HepG2 (cell line): ENCODE measurements at regions not wholly inside any gene's neighbourhood (a gene's known extent, or its start where the extent isn't known, plus 50 kb on each side); places are given as distances from the start of the nearest gene placed in this dataset.
"Not testable (repeated sequence)": the region's sequence is repeated elsewhere in the genome, so short reads cannot be mapped to it uniquely, and the experiment has no call there.

ENCODE experiments used
- ATAC-seq: fragments of 200-7000 bp; cut with Tn5 transposase; 3 replicates; pipeline ENCODE4 v1.9.1; 2020; ENCODE audit warnings: mild to moderate bottlenecking, moderate library complexity
- BruUV-seq: library from RNA; stranded (reverse); fragments of 400-500 nt; replicated peaks from 2 replicates; lab custom pipeline; 2021; lab: Mats Ljungman, UMichigan
- CTCF ChIA-PET: fragments of 300-600 bp; formaldehyde crosslinking; extraction: SDS; loops from one replicate; lab custom pipeline; 2021; ENCODE audit warnings: low total read pairs, inconsistent platforms, low intra/inter-chr PET ratio; lab: Yijun Ruan, JAX
- POLR2A ChIA-PET: fragments of 350-600 bp; sonication (Branson Sonifier 250); formaldehyde crosslinking; loops from one replicate; lab custom pipeline; 2020; ENCODE audit warnings: antibody characterized with exemption, inconsistent platforms; lab: Yijun Ruan, JAX
- DNase-seq: peaks from one replicate; pipeline ENCODE4 v3.0.0-alpha.2; 2015; ENCODE audit warnings: low spot score
- FAIRE-seq: peaks from 3 replicates; lab custom pipeline; 2011; peaks lifted over from hg19 to GRCh38; lab: Jason Lieb, UNC
- H2AFZ ChIP-seq: one replicate; pipeline ENCODE4 v1.6.1; 2011; ENCODE audit warnings: low read length, inconsistent platforms
- H3K27ac ChIP-seq: fragments of 300-600 bp; 3 replicates; pipeline ENCODE4 v1.8.0; 2011; ENCODE audit warnings: mixed run types, mild to moderate bottlenecking, mixed read lengths, low read length, inconsistent platforms; ENCODE audit not compliant: insufficient read depth; ENCODE audit errors: extremely low read length
- H3K27me3 ChIP-seq, 2 experiments: fragments of 200-600 bp in 1 of 2; 2 replicates in 1 of 2; 3 replicates in 1 of 2; pipeline versions ENCODE4 v1.6.0 to v1.8.0; 2011; ENCODE audit warnings: low read length in 2 of 2, mild to moderate bottlenecking in 2 of 2, moderate library complexity in 2 of 2, inconsistent platforms in 1 of 2; ENCODE audit not compliant: insufficient read depth in 2 of 2, control insufficient read depth in 1 of 2
- H3K36me3 ChIP-seq, 2 experiments: fragments of 200-600 bp in 1 of 2; replicated peaks in 1 of 2; 2 replicates in 1 of 2; 3 replicates in 1 of 2; pipeline versions ENCODE4 v1.5.1 to v1.8.0; 2011; ENCODE audit warnings: low read length in 2 of 2, inconsistent platforms in 1 of 2; ENCODE audit not compliant: insufficient read depth in 2 of 2, control insufficient read depth in 1 of 2
- H3K4me1 ChIP-seq: 2 replicates; pipeline ENCODE4 v1.5.1; 2012; ENCODE audit warnings: low read length, inconsistent platforms; ENCODE audit not compliant: insufficient read depth
- H3K4me2 ChIP-seq: 2 replicates; pipeline ENCODE4 v1.6.0; 2011; ENCODE audit warnings: low read depth, low read length, inconsistent platforms
- H3K4me3 ChIP-seq, 3 experiments: fragments of 200-600 bp in 1 of 3; sonication (generic), shearing (Covaris generic) in 1 of 3; replicated peaks in 1 of 3; 2 replicates each; pipeline ENCODE4 v1.5.1; 2011 to 2016; ENCODE audit warnings: low read length in 3 of 3, inconsistent platforms in 2 of 3, low read depth in 2 of 3, mild to moderate bottlenecking in 2 of 3, control low read depth in 1 of 3, mixed read lengths in 1 of 3; ENCODE audit not compliant: insufficient read depth in 1 of 3
- H3K79me2 ChIP-seq: one replicate; pipeline ENCODE4 v1.6.1; 2011; ENCODE audit warnings: low read length, inconsistent platforms; ENCODE audit not compliant: insufficient read depth
- H3K9ac ChIP-seq: 2 replicates; pipeline ENCODE4 v1.6.0; 2011; ENCODE audit warnings: mild to moderate bottlenecking, low read depth, low read length, inconsistent platforms; ENCODE audit not compliant: insufficient read depth
- H3K9me3 ChIP-seq: 2 replicates; pipeline ENCODE4 v1.5.1; 2012; ENCODE audit warnings: mild to moderate bottlenecking, low read length
- H4K20me1 ChIP-seq: 2 replicates; pipeline ENCODE4 v1.6.0; 2011; ENCODE audit warnings: inconsistent platforms, mild to moderate bottlenecking, low read length, moderate library complexity; ENCODE audit not compliant: insufficient read depth
- WGBS: methylation state at CpG from one replicate; pipeline ENCODE4 v1.1.6; 2017; ENCODE audit warnings: low lambda C conversion rate; 5-methylcytosine and 5-hydroxymethylcytosine counted together
- in situ Hi-C: cut with HindIII; loops from 2 replicates; pipeline ENCODE4 v1.10.0; 2017; ENCODE audit warnings: low pct_unique_long_range_greater_than_20kb; ENCODE audit not compliant: extremely low pct_ligation_motif_present
- intact Hi-C: fragments of 100-400 bp; cut with micrococcal nuclease; formaldehyde crosslinking; loops from one replicate; pipeline ENCODE4 v1.10.0; 2022; ENCODE audit not compliant: unreplicated experiment

GRCh38 chr21:9822093-9822820 lies 699.1 kb upstream of the TPTE start:
- H3K4me2 ChIP-seq, CTCF ChIA-PET, intact Hi-C loops, in situ Hi-C loops, DNase-seq, H4K20me1 ChIP-seq, H3K4me3 ChIP-seq, H3K9ac ChIP-seq, ATAC-seq, H3K36me3 ChIP-seq, H3K27me3 ChIP-seq, H3K27ac ChIP-seq, FAIRE-seq, H2AFZ ChIP-seq, BruUV-seq, H3K4me1 ChIP-seq, H3K79me2 ChIP-seq, POLR2A ChIA-PET: not testable (repeated sequence)
- 67% methylated on average over 28 of the region's 49 CpGs for WGBS
- H3K9me3 ChIP-seq, result peaks cover 14% of the 10 kb centered on the region

- 69% methylated on average over 55 of the region's 65 CpGs for WGBS
- H3K4me2 ChIP-seq, DNase-seq, H3K9ac ChIP-seq, FAIRE-seq, H4K20me1 ChIP-seq, CTCF ChIA-PET, H3K4me1 ChIP-seq, intact Hi-C loops, H3K27me3 ChIP-seq, H3K79me2 ChIP-seq, in situ Hi-C loops, H2AFZ ChIP-seq, H3K4me3 ChIP-seq, H3K36me3 ChIP-seq, BruUV-seq, ATAC-seq, POLR2A ChIA-PET, H3K27ac ChIP-seq: not testable (repeated sequence)
- peaks cover 14% of the 10 kb centered on the region for H3K9me3 ChIP-seq
Measured at GRCh38 chr21:9823197-9824157, 697.9 kb upstream of the TPTE start.

GRCh38 chr21:9830801-9831200 lies 690.6 kb upstream of the TPTE start:
- POLR2A ChIA-PET, FAIRE-seq, H4K20me1 ChIP-seq, BruUV-seq, H3K4me1 ChIP-seq, DNase-seq, H3K4me2 ChIP-seq, H3K27ac ChIP-seq, CTCF ChIA-PET, in situ Hi-C loops, ATAC-seq, H3K9me3 ChIP-seq, H3K4me3 ChIP-seq, H3K27me3 ChIP-seq, H3K79me2 ChIP-seq, H3K9ac ChIP-seq, H2AFZ ChIP-seq, intact Hi-C loops, H3K36me3 ChIP-seq: not testable (repeated sequence)
- WGBS, result no CpG with 5 or more reads among the region's 32 CpGs

GRCh38 chr21:9832751-9833150 lies 688.6 kb upstream of the TPTE start:
- BruUV-seq, H2AFZ ChIP-seq, H3K79me2 ChIP-seq, in situ Hi-C loops, H3K36me3 ChIP-seq, POLR2A ChIA-PET, FAIRE-seq, CTCF ChIA-PET, H3K27ac ChIP-seq, ATAC-seq, H3K4me1 ChIP-seq, H3K4me2 ChIP-seq, intact Hi-C loops, DNase-seq, H3K4me3 ChIP-seq, H3K27me3 ChIP-seq, H3K9ac ChIP-seq, H4K20me1 ChIP-seq: not testable (repeated sequence)
- WGBS, result 59% methylated on average over 12 of the region's 18 CpGs
- peaks cover 13% of the 10 kb centered on the region for H3K9me3 ChIP-seq
